Mesodermal cell (in vitro differentiated cells): ENCODE measurements at regions not wholly inside any gene's neighbourhood (a gene's known extent, or its start where the extent isn't known, plus 50 kb on each side); places are given as distances from the start of the nearest gene placed in this dataset.

ENCODE experiments used
- H3K27ac ChIP-seq: 2 replicates; pipeline ENCODE4 v1.7.0; 2013; ENCODE audit warnings: mild to moderate bottlenecking, low read depth, low read length, moderate library complexity; ENCODE audit not compliant: severe bottlenecking
- H3K36me3 ChIP-seq: 2 replicates; pipeline ENCODE4 v1.7.1; 2013; ENCODE audit warnings: mild to moderate bottlenecking, low read length, moderate library complexity; ENCODE audit not compliant: control insufficient read depth, insufficient read depth
- H3K4me1 ChIP-seq: one replicate; pipeline ENCODE4 v1.7.1; 2013; ENCODE audit warnings: mild to moderate bottlenecking, low read length; ENCODE audit not compliant: insufficient read depth, control insufficient read depth, poor library complexity, severe bottlenecking
- H3K4me3 ChIP-seq: 2 replicates; pipeline ENCODE4 v1.7.0; 2013; ENCODE audit warnings: low read length, control low read depth, mild to moderate bottlenecking; ENCODE audit not compliant: insufficient read depth, poor library complexity, severe bottlenecking; ENCODE audit errors: extremely low read depth
- H3K9me3 ChIP-seq: 2 replicates; pipeline ENCODE4 v1.7.1; 2013; ENCODE audit warnings: mild to moderate bottlenecking, low read length, moderate library complexity; ENCODE audit not compliant: control insufficient read depth
- WGBS, 2 experiments: methylation state at CpG; one replicate each; pipeline ENCODE4 v1.1.5; 2013; ENCODE audit warnings: missing lambda C conversion rate in 2 of 2; ENCODE audit not compliant: insufficient coverage in 2 of 2; 5-methylcytosine and 5-hydroxymethylcytosine counted together

DNA sequence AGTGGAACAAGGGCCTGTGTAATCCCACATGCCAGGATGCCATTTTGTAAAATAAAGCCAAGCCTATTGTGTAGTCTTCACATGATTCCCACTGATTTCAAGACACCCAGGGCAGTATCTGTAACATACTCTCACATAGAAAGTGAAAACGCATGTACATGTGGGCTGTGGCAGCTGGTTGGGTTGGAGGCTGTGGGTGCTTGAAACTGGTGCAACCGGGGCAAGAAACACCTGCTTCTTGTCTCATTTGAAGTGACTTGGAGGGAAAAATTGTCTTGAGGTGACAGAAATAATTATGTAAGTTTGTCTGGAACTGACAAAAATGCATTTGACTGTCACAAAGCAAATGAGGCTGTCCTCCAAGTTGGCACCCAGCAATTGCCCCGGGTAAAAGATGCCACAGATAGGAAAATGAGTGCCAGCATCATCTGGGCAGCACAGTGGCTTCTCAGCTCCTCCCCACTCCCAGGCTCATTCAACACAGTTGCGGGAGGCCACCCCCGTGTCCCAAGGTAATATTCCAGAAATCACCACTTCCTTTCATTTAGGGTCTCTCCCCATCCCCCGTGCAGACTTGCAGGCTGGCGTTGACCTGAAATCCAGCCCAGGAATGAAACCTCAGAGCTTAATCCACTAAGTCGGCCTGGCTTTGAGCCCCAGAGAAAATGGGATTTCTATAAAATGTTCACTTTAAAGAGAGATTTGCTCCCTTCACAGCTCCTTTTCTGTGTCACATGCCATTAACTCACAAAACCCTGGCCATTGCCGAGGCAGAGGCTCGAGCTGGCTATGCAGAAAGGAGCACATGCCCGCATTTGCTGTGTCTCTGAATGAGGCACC lies 293.9 kb upstream of the PARD3B start:
- Histone ChIP-seq H3K27ac (no peak overlapping the region), H3K36me3 (no peaks in the 10 kb centered on the region), H3K9me3 (no peaks in the 10 kb centered on the region), H3K4me1 (no peaks in the 10 kb centered on the region), H3K4me3 (no peak overlapping the region)
- WGBS, 2 experiments: 92 to 94% methylated on average over 8 of the region's 11 CpGs

DNA sequence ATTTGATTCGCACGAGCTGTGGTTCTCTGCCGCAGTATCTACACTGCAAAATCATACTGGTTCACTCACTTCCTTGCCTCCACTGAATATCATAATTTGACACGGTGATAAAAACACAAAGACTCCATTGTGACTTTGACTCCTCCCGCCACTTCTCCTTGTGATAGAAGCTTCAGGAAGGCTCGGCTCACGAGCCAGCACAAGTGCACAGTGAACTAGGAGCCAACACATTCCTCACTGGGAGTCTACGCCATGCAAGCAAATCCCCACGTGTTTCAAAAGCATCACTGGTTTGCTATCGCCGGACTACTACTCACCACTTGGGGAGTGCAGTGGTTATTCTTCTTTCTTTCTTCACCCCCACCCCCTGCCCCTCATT lies 293.3 kb upstream of the PARD3B start:
- Histone ChIP-seq H3K9me3 (no peaks in the 10 kb centered on the region), H3K4me3 (no peak overlapping the region), H3K4me1 (no peaks in the 10 kb centered on the region), H3K27ac (no peak overlapping the region), H3K36me3 (no peaks in the 10 kb centered on the region)
- WGBS, 2 experiments: 87 to 89% methylated on average over 7 to 10 of the region's 11 CpGs

DNA sequence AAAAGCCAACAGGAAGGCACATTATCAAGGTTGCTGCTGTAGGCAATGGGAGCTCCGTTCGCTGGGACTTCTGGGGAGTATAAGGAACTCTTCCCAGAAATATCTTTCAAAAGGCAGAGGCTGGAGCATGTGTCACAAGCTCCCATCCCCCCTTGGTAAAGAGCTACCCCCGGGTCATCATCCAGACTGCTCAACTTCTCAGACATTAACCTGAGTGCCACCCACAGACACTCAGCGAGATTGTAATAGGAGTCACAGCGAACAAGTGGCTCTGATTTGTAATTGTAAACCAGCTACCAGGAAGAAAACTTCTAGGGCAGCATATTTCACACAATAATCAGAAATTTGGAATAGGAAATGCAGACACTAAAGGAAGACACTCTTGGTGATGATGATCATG lies 290.2 kb upstream of the PARD3B start:
- Histone ChIP-seq H3K9me3 (no peaks in the 10 kb centered on the region), H3K36me3 (no peaks in the 10 kb centered on the region), H3K27ac (no peak overlapping the region), H3K4me1 (peaks cover 7% of the 10 kb centered on the region), H3K4me3 (no peak overlapping the region)
- WGBS, 2 experiments: no CpG with 5 or more reads among the region's 5 CpGs

DNA sequence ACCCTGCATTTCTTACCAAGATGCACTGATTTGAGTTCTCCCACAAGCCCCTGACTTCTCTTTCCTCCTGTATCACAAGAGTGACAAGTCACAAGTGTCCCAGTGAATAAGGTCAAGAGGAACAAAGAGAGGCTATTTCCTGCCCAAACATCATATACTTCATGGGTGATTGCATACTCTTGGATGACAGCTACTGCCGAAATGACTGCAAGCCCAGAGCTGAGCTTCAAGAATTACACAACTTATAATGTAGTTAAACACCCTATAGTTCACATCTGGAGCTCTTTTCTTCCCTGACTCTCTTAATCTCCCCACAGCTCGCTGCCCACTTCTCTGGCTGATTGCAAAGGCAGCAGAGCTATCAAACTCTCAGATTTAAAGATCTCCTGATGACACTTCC lies 289.7 kb upstream of the PARD3B start:
- whole genome bisulfite sequencing, 2 experiments: 81 to 100% methylated on average over 2 of the region's 2 CpGs
- Histone ChIP-seq H3K4me3 (no peak overlapping the region), H3K9me3 (no peaks in the 10 kb centered on the region), H3K27ac (no peak overlapping the region), H3K4me1 (peaks cover 10% of the 10 kb centered on the region), H3K36me3 (no peaks in the 10 kb centered on the region)

DNA sequence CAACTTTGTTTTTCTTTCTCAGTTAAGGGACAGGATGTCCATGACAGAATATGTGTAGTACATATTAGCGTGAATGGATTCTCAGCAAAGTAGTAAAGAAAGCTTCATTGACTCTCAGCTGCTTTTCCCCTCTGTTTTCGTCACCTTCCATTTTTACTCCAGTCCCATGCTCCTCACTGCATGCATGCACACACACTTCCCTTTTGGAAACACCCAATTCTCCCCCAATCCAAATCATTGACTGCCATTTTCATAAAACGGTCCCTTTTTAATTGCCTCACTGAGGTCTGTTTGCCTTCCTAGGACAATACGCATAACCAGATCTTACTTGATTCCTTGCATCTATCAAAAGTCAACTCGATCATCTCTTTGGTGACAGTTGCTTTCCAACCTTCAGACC lies 287.5 kb upstream of the PARD3B start:
- 93 to 95% methylated on average over 5 of the region's 5 CpGs for WGBS, 2 experiments
- H3K9me3 ChIP-seq: no peaks in the 10 kb centered on the region
- H3K4me1 ChIP-seq: peaks cover 10% of the 10 kb centered on the region
- no peaks in the 10 kb centered on the region for H3K36me3 ChIP-seq
- no peak overlapping the region for H3K4me3 ChIP-seq
- no peak overlapping the region for H3K27ac ChIP-seq

DNA sequence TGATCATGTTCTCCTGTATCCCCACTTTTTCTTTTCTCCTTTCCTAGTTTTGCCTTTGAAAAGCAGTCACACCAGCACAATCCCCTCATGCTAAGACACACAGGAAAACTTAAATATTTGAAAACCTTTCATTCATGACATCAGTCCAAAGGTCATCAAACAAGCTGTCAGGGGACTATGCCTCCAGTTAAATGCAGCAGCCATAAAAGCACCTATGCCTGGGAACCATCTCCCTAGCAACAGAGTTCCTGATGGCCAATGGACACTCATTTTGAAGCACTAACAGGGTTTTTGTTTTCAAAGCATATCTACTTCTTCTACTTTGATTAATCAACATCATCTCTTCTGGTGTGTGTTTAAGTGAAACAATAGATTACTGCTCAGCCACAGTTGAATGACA lies 286.4 kb upstream of the PARD3B start:
- Histone ChIP-seq H3K4me1 (peaks cover 10% of the 10 kb centered on the region), H3K4me3 (no peak overlapping the region), H3K36me3 (no peaks in the 10 kb centered on the region), H3K9me3 (no peaks in the 10 kb centered on the region), H3K27ac (no peak overlapping the region)

DNA sequence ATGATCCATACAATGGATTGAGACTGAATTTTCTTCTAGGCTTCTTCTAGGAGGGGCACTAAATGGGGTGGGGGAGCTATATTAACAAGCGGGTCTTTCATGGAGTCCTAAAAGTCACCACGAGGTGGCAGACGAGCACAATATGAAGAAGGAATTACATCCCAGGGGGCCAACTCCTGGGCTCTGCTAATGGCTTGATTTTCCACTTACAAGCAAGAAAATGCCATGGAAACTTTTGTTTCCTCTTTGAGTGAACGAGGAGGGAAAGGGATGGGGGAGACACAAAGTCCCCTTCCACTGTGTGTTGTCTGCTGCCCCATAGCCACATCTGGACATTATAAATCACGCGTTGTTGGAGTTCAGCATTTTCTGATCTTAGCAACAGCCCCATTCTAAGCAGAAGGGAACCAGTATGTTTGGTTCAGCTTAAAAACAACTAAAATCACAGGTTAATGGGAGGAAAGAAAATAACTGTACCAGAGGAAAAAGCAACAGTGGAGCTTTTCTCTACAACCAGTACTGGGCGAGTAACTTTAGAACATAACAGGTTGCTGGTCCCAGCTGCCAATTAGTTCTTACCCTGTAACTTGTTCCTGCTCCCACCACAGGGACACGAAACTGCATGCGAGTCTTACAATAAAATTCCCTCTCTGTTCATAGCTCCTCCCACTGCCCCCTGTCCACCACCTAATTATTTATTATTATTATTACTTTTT lies 285.0 kb upstream of the PARD3B start:
- Histone ChIP-seq H3K4me1 (peaks cover 10% of the 10 kb centered on the region), H3K36me3 (no peaks in the 10 kb centered on the region), H3K9me3 (no peaks in the 10 kb centered on the region), H3K27ac (no peak overlapping the region), H3K4me3 (no peak overlapping the region)
- 21 to 41% methylated on average over 5 to 6 of the region's 9 CpGs for WGBS, 2 experiments

DNA sequence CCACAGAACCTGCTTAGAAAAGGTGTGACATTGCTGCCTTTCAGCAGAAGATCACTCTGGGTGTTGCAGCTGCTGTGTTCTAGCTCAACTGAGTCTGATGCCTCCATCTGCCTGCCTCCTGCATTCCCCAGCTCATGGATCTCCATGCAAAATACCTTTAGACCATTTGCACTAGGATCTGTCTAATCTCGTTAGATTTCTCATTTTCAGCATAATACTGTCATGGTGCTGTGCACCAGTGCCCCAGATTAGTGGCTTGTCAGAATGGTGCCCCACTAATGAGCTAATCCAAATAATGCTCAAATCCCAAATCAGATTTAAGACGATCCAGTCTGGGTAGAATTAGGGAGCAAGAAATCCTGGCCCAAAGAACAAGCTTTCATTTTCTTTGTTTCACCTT lies 284.4 kb upstream of the PARD3B start:
- Histone ChIP-seq H3K4me1 (peaks cover 10% of the 10 kb centered on the region), H3K9me3 (no peaks in the 10 kb centered on the region), H3K27ac (no peak overlapping the region), H3K36me3 (no peaks in the 10 kb centered on the region), H3K4me3 (no peak overlapping the region)
- 88% methylated on average over 1 of the region's 2 CpGs for WGBS, 2 experiments

DNA sequence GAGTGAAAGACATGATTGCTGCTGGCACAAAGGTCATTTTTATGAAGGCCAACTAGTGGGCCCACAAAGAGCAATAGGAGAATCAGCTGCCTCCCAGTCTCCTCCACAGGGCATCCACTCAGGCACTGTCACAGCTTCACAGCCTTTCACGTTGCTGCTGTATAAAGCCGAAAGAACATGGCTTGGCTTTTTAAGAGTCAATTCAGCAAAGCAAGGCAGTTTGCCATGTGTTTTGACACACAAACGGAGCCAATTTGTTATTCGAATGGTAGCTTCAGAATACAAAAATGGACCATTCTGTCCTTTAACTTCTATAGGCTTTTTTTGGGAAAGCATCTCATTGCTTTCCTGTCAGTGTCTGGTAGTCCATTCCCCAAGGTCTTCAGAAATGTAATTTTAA lies 283.4 kb upstream of the PARD3B start:
- H3K36me3 ChIP-seq: no peaks in the 10 kb centered on the region
- H3K27ac ChIP-seq: no peak overlapping the region
- H3K4me1 ChIP-seq: peaks cover 10% of the 10 kb centered on the region
- H3K9me3 ChIP-seq: no peaks in the 10 kb centered on the region
- 79 to 83% methylated on average over 4 of the region's 4 CpGs for WGBS, 2 experiments
- H3K4me3 ChIP-seq: no peak overlapping the region

DNA sequence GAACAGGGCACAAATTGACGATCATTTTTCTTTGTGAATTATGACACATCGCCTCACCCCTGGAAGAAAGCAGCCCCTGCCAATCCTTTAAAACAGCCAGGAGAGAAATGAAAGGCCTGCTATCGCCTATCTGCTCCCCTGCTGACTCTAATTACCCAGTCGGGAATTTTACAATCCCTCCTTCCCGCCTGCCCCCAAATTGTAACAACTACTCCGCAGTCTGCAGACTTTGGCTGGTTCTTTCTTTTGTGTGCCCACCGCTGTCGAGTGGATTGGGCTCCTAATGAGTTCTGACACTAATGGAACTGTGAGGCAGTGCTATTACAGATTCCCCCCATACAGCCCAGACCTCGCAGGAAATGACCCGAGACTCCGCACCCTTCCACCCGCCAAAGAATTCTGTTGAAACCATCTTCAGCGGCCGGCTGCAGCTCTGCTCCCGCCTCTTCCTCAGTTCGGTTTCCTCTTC lies 281.2 kb upstream of the PARD3B start:
- peaks cover 3% of the 10 kb centered on the region for H3K4me1 ChIP-seq
- 38 to 46% methylated on average over 8 to 10 of the region's 16 CpGs for WGBS, 2 experiments
- H3K4me3 ChIP-seq: no peak overlapping the region
- no peak overlapping the region for H3K27ac ChIP-seq
- H3K9me3 ChIP-seq: no peaks in the 10 kb centered on the region
- H3K36me3 ChIP-seq: no peaks in the 10 kb centered on the region

DNA sequence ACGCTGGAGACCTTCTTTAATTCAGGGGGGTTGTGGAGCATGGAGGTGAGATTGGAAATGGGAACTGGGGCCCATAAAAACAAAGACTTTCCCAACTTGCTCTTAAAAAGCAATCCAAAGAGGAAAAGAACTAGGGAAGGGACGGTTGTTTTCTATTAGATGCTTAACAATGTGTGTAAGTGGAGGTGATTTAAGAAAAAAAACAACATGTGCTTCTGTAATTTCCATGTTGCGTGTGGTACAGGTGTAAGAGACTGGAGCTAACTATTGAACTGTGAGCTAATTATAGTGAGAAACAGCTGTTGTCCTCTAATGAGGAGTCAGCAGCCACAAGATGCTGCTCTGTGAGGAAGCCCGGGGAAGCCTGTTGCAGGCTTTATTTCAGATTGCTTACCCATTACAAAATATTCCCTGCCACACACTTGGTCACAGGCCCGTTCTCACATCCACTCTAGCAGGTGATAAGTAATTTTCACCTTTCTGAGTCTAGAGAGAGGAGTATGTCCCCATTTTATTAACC lies 280.6 kb upstream of the PARD3B start:
- Histone ChIP-seq H3K4me3 (no peak overlapping the region), H3K36me3 (no peaks in the 10 kb centered on the region), H3K9me3 (peaks cover 2% of the 10 kb centered on the region), H3K27ac (no peak overlapping the region), H3K4me1 (peaks cover 3% of the 10 kb centered on the region)
- 43 to 78% methylated on average over 1 to 2 of the region's 5 CpGs for WGBS, 2 experiments
